Panc1 (cell line): ENCODE measurements at regions not wholly inside any gene's neighbourhood (a gene's known extent, or its start where the extent isn't known, plus 50 kb on each side); places are given as distances from the start of the nearest gene placed in this dataset.

Source experiments
- POLR2AphosphoS5 ChIP-seq: IDR thresholded peaks from 2 replicates; pipeline ENCODE4 v1.6.1; 2012; ENCODE audit warnings: mild to moderate bottlenecking, low read depth, low read length, moderate library complexity
- TF ChIP-seq, protein P1 (sequence below): fragments of 450-650 bp; IDR thresholded peaks from 2 replicates; pipeline ENCODE4 v1.5.1; 2017; ENCODE audit warnings: mild to moderate bottlenecking

DNA sequence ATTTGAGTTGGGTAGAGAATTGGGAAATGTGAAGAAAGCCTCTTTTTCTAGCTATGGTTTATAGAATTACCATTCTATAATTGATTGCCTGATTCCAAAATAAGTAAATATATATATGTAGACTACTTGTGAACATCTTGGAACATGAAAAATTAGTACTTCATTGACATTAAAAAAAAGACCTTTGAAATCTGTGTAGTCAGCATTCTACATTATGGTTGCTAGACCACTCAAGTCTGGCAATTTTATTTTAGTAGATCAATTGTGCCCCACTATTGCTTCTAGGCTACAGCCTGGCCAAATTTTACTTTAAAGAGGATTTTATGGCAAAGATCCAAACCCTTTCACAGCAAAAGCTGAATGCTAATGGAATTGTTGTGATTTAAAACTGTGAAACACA is 279.8 kb downstream of the IKZF2 start:
- TF ChIP-seq, protein P1, sequence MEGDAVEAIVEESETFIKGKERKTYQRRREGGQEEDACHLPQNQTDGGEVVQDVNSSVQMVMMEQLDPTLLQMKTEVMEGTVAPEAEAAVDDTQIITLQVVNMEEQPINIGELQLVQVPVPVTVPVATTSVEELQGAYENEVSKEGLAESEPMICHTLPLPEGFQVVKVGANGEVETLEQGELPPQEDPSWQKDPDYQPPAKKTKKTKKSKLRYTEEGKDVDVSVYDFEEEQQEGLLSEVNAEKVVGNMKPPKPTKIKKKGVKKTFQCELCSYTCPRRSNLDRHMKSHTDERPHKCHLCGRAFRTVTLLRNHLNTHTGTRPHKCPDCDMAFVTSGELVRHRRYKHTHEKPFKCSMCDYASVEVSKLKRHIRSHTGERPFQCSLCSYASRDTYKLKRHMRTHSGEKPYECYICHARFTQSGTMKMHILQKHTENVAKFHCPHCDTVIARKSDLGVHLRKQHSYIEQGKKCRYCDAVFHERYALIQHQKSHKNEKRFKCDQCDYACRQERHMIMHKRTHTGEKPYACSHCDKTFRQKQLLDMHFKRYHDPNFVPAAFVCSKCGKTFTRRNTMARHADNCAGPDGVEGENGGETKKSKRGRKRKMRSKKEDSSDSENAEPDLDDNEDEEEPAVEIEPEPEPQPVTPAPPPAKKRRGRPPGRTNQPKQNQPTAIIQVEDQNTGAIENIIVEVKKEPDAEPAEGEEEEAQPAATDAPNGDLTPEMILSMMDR, result no peak
- TF ChIP-seq POLR2AphosphoS5, result no peak
